Endothelial cell of umbilical vein (primary cell): ENCODE measurements at regions not wholly inside any gene's neighbourhood (a gene's known extent, or its start where the extent isn't known, plus 50 kb on each side); places are given as distances from the start of the nearest gene placed in this dataset.

ENCODE experiments used
- BruUV-seq: library from RNA; stranded (reverse); fragments of 400-500 nt; replicated peaks from 2 replicates; lab custom pipeline; 2021; lab: Mats Ljungman, UMichigan
- CTCF ChIA-PET: fragments of 300-600, 350-600 bp; sonication (Branson Sonifier 250); formaldehyde crosslinking; loops from one replicate; lab custom pipeline; 2021; ENCODE audit warnings: antibody characterized with exemption, inconsistent platforms; lab: Charles Lee
- POLR2A ChIA-PET: fragments of 300-600, 350-600 bp; sonication (Branson Sonifier 250); formaldehyde crosslinking; loops from one replicate; lab custom pipeline; 2021; ENCODE audit warnings: antibody characterized with exemption, inconsistent platforms; lab: Charles Lee
- DNase-seq: peaks from one replicate; pipeline ENCODE4 v3.0.0-alpha.2; 2011; ENCODE audit warnings: low read depth, low spot score
- FAIRE-seq: peaks from 2 replicates; lab custom pipeline; 2011; peaks lifted over from hg19 to GRCh38; lab: Jason Lieb, UNC
- H2AFZ ChIP-seq: 2 replicates; pipeline ENCODE4 v1.6.0; 2012; ENCODE audit warnings: low read depth, low read length, control low read depth, inconsistent platforms
- H3K27ac ChIP-seq: 2 replicates; pipeline ENCODE4 v1.5.1; 2011; ENCODE audit warnings: low read depth, mild to moderate bottlenecking, control low read depth, low read length, moderate library complexity; ENCODE audit not compliant: insufficient read depth
- H3K27me3 ChIP-seq, 2 experiments: 2 replicates each; pipeline versions ENCODE4 v1.6.0 to v1.6.1; 2011; ENCODE audit warnings: low read length in 2 of 2, mixed read lengths in 1 of 2; ENCODE audit not compliant: control insufficient read depth in 2 of 2, insufficient read depth in 2 of 2
- H3K36me3 ChIP-seq, 2 experiments: 2 replicates in 1 of 2; 3 replicates in 1 of 2; pipeline ENCODE4 v1.5.1; 2011; ENCODE audit warnings: low read length in 2 of 2, mild to moderate bottlenecking in 1 of 2, moderate library complexity in 1 of 2; ENCODE audit not compliant: control insufficient read depth in 2 of 2, insufficient read depth in 2 of 2; ENCODE audit errors: extremely low read depth in 1 of 2
- H3K4me1 ChIP-seq: 3 replicates; pipeline ENCODE4 v1.5.1; 2011; ENCODE audit warnings: mild to moderate bottlenecking, low read length; ENCODE audit not compliant: control insufficient read depth, insufficient read depth; ENCODE audit errors: extremely low read depth
- H3K4me2 ChIP-seq: 2 replicates; pipeline ENCODE4 v1.6.1; 2011; ENCODE audit warnings: low read length, control low read depth, mixed read lengths; ENCODE audit not compliant: insufficient read depth
- H3K4me3 ChIP-seq, 3 experiments: fragments of 200-600 bp in 1 of 3; sonication (generic), shearing (Covaris generic) in 1 of 3; replicated peaks in 1 of 3; 2 replicates each; pipeline ENCODE4 v1.5.1; 2011 to 2016; ENCODE audit warnings: control low read depth in 3 of 3, low read length in 3 of 3, mild to moderate bottlenecking in 2 of 3, inconsistent platforms in 1 of 3, low read depth in 1 of 3, moderate library complexity in 1 of 3; ENCODE audit not compliant: insufficient read depth in 1 of 3
- H3K79me2 ChIP-seq: 2 replicates; pipeline ENCODE4 v1.6.0; 2012; ENCODE audit warnings: low read length, inconsistent platforms; ENCODE audit not compliant: control insufficient read depth, insufficient read depth
- H3K9ac ChIP-seq: replicated peaks from 2 replicates; pipeline ENCODE3; 2011; ENCODE audit warnings: low read length, control low read depth; ENCODE audit not compliant: insufficient read depth; ENCODE audit errors: extremely low read depth
- H3K9me1 ChIP-seq: replicated peaks from 3 replicates; pipeline ENCODE4 v1.6.0; 2011; ENCODE audit warnings: mild to moderate bottlenecking, low read length; ENCODE audit not compliant: control insufficient read depth, insufficient read depth; ENCODE audit errors: extremely low read depth
- H3K9me3 ChIP-seq: replicated peaks from 2 replicates; pipeline ENCODE4 v1.5.1; 2012; ENCODE audit warnings: low read length, inconsistent platforms; ENCODE audit not compliant: control insufficient read depth, insufficient read depth
- H4K20me1 ChIP-seq: replicated peaks from 2 replicates; pipeline ENCODE3; 2011; ENCODE audit warnings: mild to moderate bottlenecking, low read length; ENCODE audit not compliant: control insufficient read depth, insufficient read depth; ENCODE audit errors: extremely low read depth
- EZH2 ChIP-seq: IDR thresholded peaks from 2 replicates; pipeline ENCODE4 v1.6.1; 2012; ENCODE audit warnings: borderline replicate concordance, low read depth, mild to moderate bottlenecking, moderate library complexity, low read length, inconsistent platforms; ENCODE audit not compliant: severe bottlenecking
- FOS ChIP-seq: IDR thresholded peaks from 2 replicates; pipeline ENCODE4 v1.6.1; 2011; ENCODE audit warnings: mild to moderate bottlenecking, low read length, moderate library complexity, borderline replicate concordance; ENCODE audit not compliant: insufficient read depth
- GATA2 ChIP-seq: IDR thresholded peaks from 2 replicates; pipeline ENCODE4 v1.7.0; 2011; ENCODE audit warnings: low read depth, mild to moderate bottlenecking, moderate library complexity, mixed read lengths, low read length; ENCODE audit not compliant: insufficient read length, insufficient read depth
- JUN ChIP-seq: IDR thresholded peaks from 2 replicates; pipeline ENCODE4 v1.6.1; 2011; ENCODE audit warnings: borderline replicate concordance, low read depth; ENCODE audit not compliant: insufficient read length, insufficient read depth
- MYC ChIP-seq: IDR thresholded peaks from one replicate; pipeline ENCODE4 v1.6.1; 2011; ENCODE audit warnings: mild to moderate bottlenecking, low read depth, low read length
- POLR2A ChIP-seq: IDR thresholded peaks from 2 replicates; pipeline ENCODE4 v1.6.1; 2012; ENCODE audit warnings: low read depth, mild to moderate bottlenecking, control low read depth, low read length
- POLR2AphosphoS5 ChIP-seq: IDR thresholded peaks from 2 replicates; pipeline ENCODE4 v1.6.1; 2012; ENCODE audit warnings: low read depth, mild to moderate bottlenecking, control low read depth, low read length, moderate library complexity; ENCODE audit not compliant: insufficient read depth
- dilution Hi-C: fragments of 300-500 bp; cut with MboI; formaldehyde crosslinking; loops from one replicate; pipeline ENCODE4 v1.15.0; 2019; ENCODE audit warnings: low sequenced_read_pairs; ENCODE audit not compliant: extremely low pct_ligation_motif_present
- intact Hi-C: fragments of 100-400 bp; cut with micrococcal nuclease; formaldehyde crosslinking; loops from one replicate; pipeline ENCODE4 v1.10.0; 2022
- TF ChIP-seq, protein P1 (sequence below): IDR thresholded peaks from 2 replicates; pipeline ENCODE4 v1.6.1; 2011; ENCODE audit not compliant: insufficient read depth, insufficient read length
- TF ChIP-seq, protein P2 (sequence below), 2 donors: IDR thresholded peaks; 1 replicate in 1 of 2; 2 replicates in 1 of 2; pipeline ENCODE4 v1.5.1; 2011; ENCODE audit warnings: low read length in 2 of 2, mild to moderate bottlenecking in 2 of 2, moderate library complexity in 2 of 2, control low read depth in 1 of 2, inconsistent platforms in 1 of 2, low read depth in 1 of 2; ENCODE audit not compliant: insufficient read depth in 1 of 2; ENCODE audit errors: extremely low read depth in 1 of 2

DNA sequence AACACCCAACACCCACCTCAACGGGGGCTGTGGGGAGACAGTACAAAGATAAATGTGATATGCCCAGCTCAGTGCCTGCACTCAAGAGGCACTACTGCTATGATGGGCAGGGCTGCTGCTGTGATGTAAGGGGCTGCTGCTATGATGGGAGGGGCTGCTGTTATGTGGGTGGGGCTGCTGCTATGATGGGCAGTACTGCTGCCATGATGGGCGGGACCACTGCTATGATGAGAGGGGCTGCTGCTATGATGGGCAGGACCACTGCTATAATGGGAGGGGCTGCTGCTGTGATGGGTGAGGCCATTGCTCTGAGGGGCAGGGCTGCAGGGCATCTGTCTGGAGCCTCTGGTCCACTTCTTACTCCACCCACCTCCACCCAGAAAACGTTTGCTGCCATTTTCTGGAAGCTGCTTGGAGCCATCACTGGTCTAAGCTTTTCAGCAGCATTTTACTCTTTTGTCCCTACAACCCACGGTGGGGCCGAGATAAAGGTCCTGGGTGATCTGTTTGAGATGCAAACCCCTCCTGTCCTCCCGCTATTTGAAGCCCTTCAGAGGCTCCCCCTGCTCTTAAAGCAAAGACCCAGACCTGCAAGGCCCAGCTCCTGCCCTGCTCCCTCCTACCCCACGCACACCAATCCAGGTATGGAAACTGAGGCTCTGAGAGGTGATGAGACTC lies 656.9 kb downstream of the PTPRU start:
- Histone ChIP-seq H3K4me3 (no peak overlapping the region), H3K9ac (no peak overlapping the region), H2AFZ (no peak overlapping the region), H3K27ac (no peak overlapping the region), H3K4me1 (no peaks in the 10 kb centered on the region), H3K4me2 (no peak overlapping the region), H4K20me1 (no peaks in the 10 kb centered on the region), H3K27me3 (no peaks in the 10 kb centered on the region), H3K9me1 (no peaks in the 10 kb centered on the region), H3K36me3 (no peaks in the 10 kb centered on the region), H3K79me2 (no peaks in the 10 kb centered on the region), H3K9me3 (no peaks in the 10 kb centered on the region)
- TF ChIP-seq, protein P1, sequence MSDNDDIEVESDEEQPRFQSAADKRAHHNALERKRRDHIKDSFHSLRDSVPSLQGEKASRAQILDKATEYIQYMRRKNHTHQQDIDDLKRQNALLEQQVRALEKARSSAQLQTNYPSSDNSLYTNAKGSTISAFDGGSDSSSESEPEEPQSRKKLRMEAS = no peak
- no peak for TF ChIP-seq GATA2
- no peak for TF ChIP-seq MYC
- TF ChIP-seq JUN = no peak
- no peak for TF ChIP-seq FOS
- no peak for TF ChIP-seq EZH2
- no peak for TF ChIP-seq POLR2AphosphoS5
- TF ChIP-seq POLR2A = no peak
- TF ChIP-seq, protein P2, sequence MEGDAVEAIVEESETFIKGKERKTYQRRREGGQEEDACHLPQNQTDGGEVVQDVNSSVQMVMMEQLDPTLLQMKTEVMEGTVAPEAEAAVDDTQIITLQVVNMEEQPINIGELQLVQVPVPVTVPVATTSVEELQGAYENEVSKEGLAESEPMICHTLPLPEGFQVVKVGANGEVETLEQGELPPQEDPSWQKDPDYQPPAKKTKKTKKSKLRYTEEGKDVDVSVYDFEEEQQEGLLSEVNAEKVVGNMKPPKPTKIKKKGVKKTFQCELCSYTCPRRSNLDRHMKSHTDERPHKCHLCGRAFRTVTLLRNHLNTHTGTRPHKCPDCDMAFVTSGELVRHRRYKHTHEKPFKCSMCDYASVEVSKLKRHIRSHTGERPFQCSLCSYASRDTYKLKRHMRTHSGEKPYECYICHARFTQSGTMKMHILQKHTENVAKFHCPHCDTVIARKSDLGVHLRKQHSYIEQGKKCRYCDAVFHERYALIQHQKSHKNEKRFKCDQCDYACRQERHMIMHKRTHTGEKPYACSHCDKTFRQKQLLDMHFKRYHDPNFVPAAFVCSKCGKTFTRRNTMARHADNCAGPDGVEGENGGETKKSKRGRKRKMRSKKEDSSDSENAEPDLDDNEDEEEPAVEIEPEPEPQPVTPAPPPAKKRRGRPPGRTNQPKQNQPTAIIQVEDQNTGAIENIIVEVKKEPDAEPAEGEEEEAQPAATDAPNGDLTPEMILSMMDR (IDR thresholded peaks at IDR 0.05; ENCODE audit: extremely low read depth in 1 of 2, insufficient read depth in 1 of 2, low read depth in 1 of 2, low read length in 2 of 2) = no peak
- no peak for FAIRE-seq
- ChIA-PET CTCF (interaction anchor here (1.1 kb wide), 1 partner anchor 21 kb away, joined by 3 read pairs; no protein-coding TSS in a partner anchor), POLR2A (no interaction called here)
- no peak for DNase-seq
- no TSS peak for BruUV-seq
- intact Hi-C loops (no loop called here), dilution Hi-C loops (no loop called here)
